ENCODE measurements at regions not wholly inside any gene's neighbourhood (a gene's known extent, or its start where the extent isn't known, plus 50 kb on each side); places are given as distances from the start of the nearest gene placed in this dataset.

GRCh38 chr4:120000591-120001296, 65.9 kb downstream of the MAD2L1 start:
- no peak for TF ChIP-seq CTCF (IDR thresholded peaks at IDR 0.05 in 2 of 3, conservative IDR thresholded peaks at IDR 0.05 in 1 of 3; ENCODE audit: control insufficient read depth in 2 of 3, extremely low read depth in 1 of 3, insufficient read depth in 1 of 3, low read depth in 3 of 3, low read length in 3 of 3)
- no peak for TF ChIP-seq RCOR1 (conservative IDR thresholded peaks at IDR 0.05; ENCODE audit: low read depth, low read length)
- no peak for TF ChIP-seq CBFB (IDR thresholded peaks at IDR 0.05; ENCODE audit: low read depth)
- TF ChIP-seq FOXK2 (IDR thresholded peaks at IDR 0.05) = no peak
- no peak for TF ChIP-seq CHD2 (IDR thresholded peaks at IDR 0.05; ENCODE audit: borderline replicate concordance, low read depth, low read length)
- TF ChIP-seq POLR2AphosphoS5 (IDR thresholded peaks at IDR 0.05; ENCODE audit: low read length) = no peak
- TF ChIP-seq CBX5 (IDR thresholded peaks at IDR 0.05; ENCODE audit: low read depth) = no peak
- no peak for TF ChIP-seq YY1 (IDR thresholded peaks at IDR 0.05; ENCODE audit: low read depth, low read length)
- no peak for TF ChIP-seq ELK1 (IDR thresholded peaks at IDR 0.05; ENCODE audit: low read depth, low read length)
- no peak for TF ChIP-seq SMARCA5 (IDR thresholded peaks at IDR 0.05)

Data from GM12878 (cell line).